Neural progenitor cell (in vitro differentiated cells): ENCODE measurements at regions not wholly inside any gene's neighbourhood (a gene's known extent, or its start where the extent isn't known, plus 50 kb on each side); places are given as distances from the start of the nearest gene placed in this dataset.

ENCODE experiments used
- CTCF ChIP-seq: fragments of 200-600 bp; sonication (generic); IDR thresholded peaks from 2 replicates; pipeline ENCODE4 v1.5.1; 2017; ENCODE audit warnings: antibody characterized with exemption, mild to moderate bottlenecking
- EZH2 ChIP-seq: fragments of 200-600 bp; sonication (generic); IDR thresholded peaks from 2 replicates; pipeline ENCODE4 v1.6.1; 2017; ENCODE audit warnings: antibody characterized with exemption, mild to moderate bottlenecking, moderate library complexity
- EZH2phosphoT487 ChIP-seq: fragments of 200-600 bp; sonication (generic); IDR thresholded peaks from 2 replicates; pipeline ENCODE4 v1.6.1; 2017; ENCODE audit warnings: antibody characterized with exemption

GRCh38 chr7:32170838-32171237, 100.6 kb upstream of the PDE1C start:
- TF ChIP-seq CTCF (no peak), EZH2 (no peak), EZH2phosphoT487 (no peak)
